ENCODE measurements at regions not wholly inside any gene's neighbourhood (a gene's known extent, or its start where the extent isn't known, plus 50 kb on each side); places are given as distances from the start of the nearest gene placed in this dataset.

DNA sequence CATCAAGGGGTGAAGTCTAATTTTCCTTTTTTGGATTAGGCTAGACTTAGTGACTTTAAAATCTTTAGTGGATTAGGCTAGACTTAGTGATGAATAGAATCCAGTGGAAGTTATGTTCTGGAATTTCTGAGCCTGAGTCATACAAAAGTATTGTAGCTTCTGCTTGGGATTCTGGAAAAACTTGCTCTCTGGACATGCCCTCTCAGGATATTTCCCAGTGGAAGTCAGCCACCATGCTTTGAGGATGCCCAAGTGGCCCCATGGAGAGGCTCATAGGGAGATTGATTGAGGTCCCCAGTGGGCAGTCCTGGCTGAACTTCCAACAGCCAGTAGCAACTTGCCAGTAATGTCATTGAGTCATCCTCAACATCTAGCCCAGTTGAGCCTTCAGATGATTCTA is 112.4 kb upstream of the PRLR start:
- TF ChIP-seq TAF1 (IDR thresholded peaks at IDR 0.05; ENCODE audit: low read depth, low read length): no peak
- TF ChIP-seq POLR2A (IDR thresholded peaks at IDR 0.05; ENCODE audit: low read depth, low read length): no peak
- no peak for TF ChIP-seq POLR2AphosphoS5 (IDR thresholded peaks at IDR 0.05; ENCODE audit: low read depth, low read length)
- no peak for TF ChIP-seq POU2F2 (IDR thresholded peaks at IDR 0.05; ENCODE audit: low read depth, low read length)

Measured in GM12891 (cell line).